SK-N-SH (cell line): ENCODE measurements at regions not wholly inside any gene's neighbourhood (a gene's known extent, or its start where the extent isn't known, plus 50 kb on each side); places are given as distances from the start of the nearest gene placed in this dataset.

Experiments used
- CTCF ChIA-PET: fragments of 300-600, 350-600 bp; formaldehyde crosslinking; extraction: SDS; loops from one replicate; lab custom pipeline; 2021; lab: Yijun Ruan, JAX
- POLR2A ChIA-PET: fragments of 350-600 bp; sonication (Branson Sonifier 250); formaldehyde crosslinking; extraction: SDS; loops from one replicate; lab custom pipeline; 2020; ENCODE audit warnings: antibody characterized with exemption, inconsistent platforms; lab: Yijun Ruan, JAX
- DNase-seq: peaks from one replicate; pipeline ENCODE4 v3.0.0; 2012
- H2AFZ ChIP-seq: fragments of 200-600 bp; sonication (generic); 2 replicates; pipeline ENCODE4 v1.8.1; 2016; ENCODE audit warnings: antibody characterized with exemption, mild to moderate bottlenecking, low read depth
- H3F3A ChIP-seq: fragments of 200-600 bp; sonication (generic); replicated peaks from 2 replicates; pipeline ENCODE3; 2016; ENCODE audit warnings: antibody characterized with exemption, mild to moderate bottlenecking; ENCODE audit not compliant: insufficient read depth
- H3K27ac ChIP-seq, 2 experiments: fragments of 200-500 bp in 1 of 2; fragments of 200-600 bp in 1 of 2; sonication (Bioruptor generic) in 1 of 2; sonication (generic), shearing (Covaris generic) in 1 of 2; 2 replicates each; pipeline versions ENCODE4 v1.5.1 to v1.6.1; 2014 to 2016; ENCODE audit warnings: low read depth in 2 of 2, inconsistent platforms in 1 of 2, low read length in 1 of 2, mild to moderate bottlenecking in 1 of 2, mixed read lengths in 1 of 2
- H3K27me3 ChIP-seq: fragments of 200-600 bp; sonication (generic), shearing (Covaris generic); 2 replicates; pipeline ENCODE4 v1.6.1; 2016; ENCODE audit warnings: mixed run types; ENCODE audit not compliant: insufficient read depth
- H3K36me3 ChIP-seq, 2 experiments: fragments of 200-500 bp in 1 of 2; fragments of 200-600 bp in 1 of 2; sonication (Bioruptor generic) in 1 of 2; sonication (generic) in 1 of 2; replicated peaks in 1 of 2; 2 replicates each; pipeline versions ENCODE3 to v1.5.1; 2014 to 2016; ENCODE audit warnings: low read length in 1 of 2, mild to moderate bottlenecking in 1 of 2; ENCODE audit not compliant: insufficient read depth in 2 of 2, control insufficient read depth in 1 of 2
- H3K4me1 ChIP-seq, 2 experiments: fragments of 200-500 bp in 1 of 2; fragments of 200-600 bp in 1 of 2; sonication (Bioruptor generic) in 1 of 2; sonication (generic), shearing (Covaris generic) in 1 of 2; 2 replicates each; pipeline versions ENCODE4 v1.5.1 to v1.6.1; 2014 to 2016; ENCODE audit warnings: low read depth in 1 of 2, low read length in 1 of 2, mixed run types in 1 of 2; ENCODE audit not compliant: insufficient read depth in 2 of 2, control insufficient read depth in 1 of 2
- H3K4me2 ChIP-seq: fragments of 200-600 bp; sonication (generic), shearing (Covaris generic); 2 replicates; pipeline ENCODE4 v1.6.1; 2017; ENCODE audit warnings: mixed run types
- H3K4me3 ChIP-seq, 2 experiments: fragments of 200-500 bp in 1 of 2; fragments of 200-600 bp in 1 of 2; sonication (Bioruptor generic) in 1 of 2; sonication (generic), shearing (Covaris generic) in 1 of 2; 2 replicates each; pipeline versions ENCODE4 v1.5.1 to v1.8.1; 2014 to 2016; ENCODE audit warnings: low read depth in 2 of 2, inconsistent platforms in 1 of 2, low read length in 1 of 2, mild to moderate bottlenecking in 1 of 2, mixed read lengths in 1 of 2, moderate library complexity in 1 of 2
- H3K79me2 ChIP-seq: fragments of 200-600 bp; sonication (generic); 2 replicates; pipeline ENCODE4 v1.8.1; 2017; ENCODE audit warnings: mild to moderate bottlenecking; ENCODE audit not compliant: insufficient read depth
- H3K9ac ChIP-seq: fragments of 200-600 bp; sonication (generic); 2 replicates; pipeline ENCODE4 v1.6.1; 2017; ENCODE audit warnings: mixed run types
- H3K9me2 ChIP-seq: fragments of 200-600 bp; sonication (generic); 2 replicates; pipeline ENCODE4 v1.6.1; 2017; ENCODE audit warnings: mixed run types
- H3K9me3 ChIP-seq: fragments of 200-600 bp; sonication (generic); 2 replicates; pipeline ENCODE4 v1.6.1; 2017; ENCODE audit warnings: mixed run types, mild to moderate bottlenecking, moderate library complexity
- H4K20me1 ChIP-seq: fragments of 200-600 bp; sonication (generic); 2 replicates; pipeline ENCODE4 v1.6.1; 2017; ENCODE audit warnings: mild to moderate bottlenecking, mixed run types; ENCODE audit not compliant: insufficient read depth
- CTCF ChIP-seq: fragments of 200-600 bp; sonication (generic); IDR thresholded peaks from 2 replicates; pipeline ENCODE4 v1.6.1; 2017; ENCODE audit warnings: antibody characterized with exemption, mild to moderate bottlenecking, moderate library complexity
- EP300 ChIP-seq, 2 experiments: IDR thresholded peaks; 2 replicates each; pipeline versions ENCODE4 v1.4.0 to v1.6.1; 2012; ENCODE audit warnings: borderline replicate concordance in 1 of 2, low read depth in 1 of 2, low read length in 1 of 2
- GATA2 ChIP-seq: sonication (generic); formaldehyde crosslinking; IDR thresholded peaks from 2 replicates; pipeline ENCODE4 v1.5.0; 2020; ENCODE audit warnings: mild to moderate bottlenecking, missing genetic modification reagents
- PBX3 ChIP-seq: IDR thresholded peaks from 2 replicates; pipeline ENCODE4; 2012
- POLR2AphosphoS5 ChIP-seq: IDR thresholded peaks from 2 replicates; pipeline ENCODE4 v1.6.1; 2012; ENCODE audit warnings: low read depth, low read length
- RAD21 ChIP-seq: IDR thresholded peaks from 2 replicates; pipeline ENCODE4 v1.6.1; 2012; ENCODE audit warnings: mild to moderate bottlenecking, low read length
- RCOR1 ChIP-seq: fragments of 150-350 bp; IDR thresholded peaks from 2 replicates; pipeline ENCODE4 v1.6.1; 2017; ENCODE audit warnings: antibody characterized with exemption, low read length
- RXRA ChIP-seq: IDR thresholded peaks from 2 replicates; pipeline ENCODE4 v1.4.0; 2012; ENCODE audit warnings: low read depth, mild to moderate bottlenecking, borderline replicate concordance
- SIN3A ChIP-seq: IDR thresholded peaks from 2 replicates; pipeline ENCODE4 v1.6.1; 2012; ENCODE audit warnings: low read depth, mild to moderate bottlenecking, low read length, moderate library complexity, borderline replicate concordance
- SMC3 ChIP-seq: IDR thresholded peaks from 2 replicates; pipeline ENCODE4 v1.6.1; 2012; ENCODE audit warnings: low read depth, low read length, improper control_type of control experiment
- TEAD4 ChIP-seq: IDR thresholded peaks from 2 replicates; pipeline ENCODE4 v1.4.0; 2012; ENCODE audit warnings: mild to moderate bottlenecking, borderline replicate concordance; ENCODE audit not compliant: insufficient read depth
- YY1 ChIP-seq: IDR thresholded peaks from 2 replicates; pipeline ENCODE4 v1.4.0; 2012; ENCODE audit warnings: low read depth, mild to moderate bottlenecking
- WGBS: methylation state at CpG from one replicate; pipeline ENCODE4 v1.1.6; 2017; ENCODE audit warnings: low lambda C conversion rate; 5-methylcytosine and 5-hydroxymethylcytosine counted together

GRCh38 chrX:774536-774935 is 143.9 kb downstream of the SHOX start:
- H2AFZ ChIP-seq, result no peak overlapping the region
- H4K20me1 ChIP-seq, result no peaks in the 10 kb centered on the region
- H3K36me3 ChIP-seq, result no peaks in the 10 kb centered on the region
- H3K9me3 ChIP-seq, result no peaks in the 10 kb centered on the region
- H3K9me2 ChIP-seq, result no peaks in the 10 kb centered on the region
- H3K27me3 ChIP-seq, result no peaks in the 10 kb centered on the region
- no peak overlapping the region for H3K4me2 ChIP-seq
- H3K79me2 ChIP-seq, result no peaks in the 10 kb centered on the region
- CTCF ChIA-PET, result no interaction called here
- H3K4me3 ChIP-seq, result no peak overlapping the region
- WGBS, result 2% methylated on average over 7 of the region's 8 CpGs
- TF ChIP-seq EP300 (IDR thresholded peaks at IDR 0.05; ENCODE audit: borderline replicate concordance in 1 of 2, low read depth in 1 of 2, low read length in 1 of 2) (no peak), POLR2AphosphoS5 (no peak)
- TF ChIP-seq, all 33 proteins: peak for 0
- no peak for DNase-seq
- Histone ChIP-seq H3K9ac (no peak overlapping the region), H3F3A (no peaks in the 10 kb centered on the region), H3K27ac (no peak overlapping the region), H3K4me1 (no peaks in the 10 kb centered on the region)
- POLR2A ChIA-PET, result no interaction called here

GRCh38 chrX:773292-774025 is 142.9 kb downstream of the SHOX start:
- H3K9me2 ChIP-seq, result no peaks in the 10 kb centered on the region
- ChIA-PET POLR2A (no interaction called here), CTCF (no interaction called here)
- H3K9me3 ChIP-seq, result no peaks in the 10 kb centered on the region
- no peak overlapping the region for H3K4me3 ChIP-seq
- H3K4me2 ChIP-seq, result no peak overlapping the region
- no peak for TF ChIP-seq PBX3
- TF ChIP-seq GATA2, result no peak
- TF ChIP-seq RAD21, result no peak
- no peak for TF ChIP-seq SIN3A
- TF ChIP-seq EP300 (IDR thresholded peaks at IDR 0.05; ENCODE audit: borderline replicate concordance in 1 of 2, low read depth in 1 of 2, low read length in 1 of 2), result no peak
- TF ChIP-seq TEAD4, result no peak
- no peak for TF ChIP-seq YY1
- no peak for TF ChIP-seq SMC3
- TF ChIP-seq RXRA, result no peak
- TF ChIP-seq RCOR1, result no peak
- DNase-seq, result no peak
- H4K20me1 ChIP-seq, result no peaks in the 10 kb centered on the region
- H2AFZ ChIP-seq, result no peak overlapping the region
- no peaks in the 10 kb centered on the region for H3K79me2 ChIP-seq
- no peaks in the 10 kb centered on the region for H3K4me1 ChIP-seq
- no peak overlapping the region for H3K27ac ChIP-seq
- WGBS, result 15% methylated on average over 7 of the region's 9 CpGs
- no peaks in the 10 kb centered on the region for H3K27me3 ChIP-seq
- H3K36me3 ChIP-seq, result no peaks in the 10 kb centered on the region
- no peaks in the 10 kb centered on the region for H3F3A ChIP-seq
- no peak overlapping the region for H3K9ac ChIP-seq

GRCh38 chrX:771536-771935 is 140.9 kb downstream of the SHOX start:
- Histone ChIP-seq H3K79me2 (no peaks in the 10 kb centered on the region), H3K27me3 (no peaks in the 10 kb centered on the region), H4K20me1 (no peaks in the 10 kb centered on the region), H3F3A (no peaks in the 10 kb centered on the region), H3K9me2 (no peaks in the 10 kb centered on the region), H3K4me1 (no peaks in the 10 kb centered on the region), H2AFZ (no peak overlapping the region), H3K9ac (no peak overlapping the region), H3K36me3 (no peaks in the 10 kb centered on the region), H3K9me3 (no peaks in the 10 kb centered on the region), H3K27ac (no peak overlapping the region), H3K4me3 (no peak overlapping the region), H3K4me2 (no peak overlapping the region)
- ChIA-PET POLR2A (no interaction called here), CTCF (no interaction called here)
- 3% methylated on average over 6 of the region's 6 CpGs for WGBS
- TF ChIP-seq YY1 (no peak), RCOR1 (no peak), GATA2 (no peak), CTCF (no peak), RXRA (no peak)
- no peak for DNase-seq
